CD1c-positive myeloid dendritic cell (primary cell): ENCODE measurements at regions not wholly inside any gene's neighbourhood (a gene's known extent, or its start where the extent isn't known, plus 50 kb on each side); places are given as distances from the start of the nearest gene placed in this dataset.
A peak's percentile ranks its signal among the peaks of the same experiment; 100 is the strongest.

Source experiments
- DNase-seq: peaks from one replicate; pipeline ENCODE4 v3.0.0-alpha.2; 2016; ENCODE audit errors: extremely low spot score

- DNase-seq: no peak
These were observed 155.8 kb upstream of the GSE1 start for GRCh38 chr16:85457366-85457765.

GRCh38 chr16:85458968-85459367 lies 154.2 kb upstream of the GSE1 start:
- DNase-seq: no peak

GRCh38 chr16:85459529-85460251 lies 153.4 kb upstream of the GSE1 start:
- DNase-seq: no peak

- no peak for DNase-seq
These were observed 152.7 kb upstream of the GSE1 start for GRCh38 chr16:85460252-85461021.

- DNase-seq: peak; percentile 6
These were observed 151.9 kb upstream of the GSE1 start for GRCh38 chr16:85461022-85461813.

GRCh38 chr16:85461814-85462713 lies 151.1 kb upstream of the GSE1 start:
- peak; percentile 4 for DNase-seq

GRCh38 chr16:85462714-85463611 lies 150.2 kb upstream of the GSE1 start:
- DNase-seq: peak; percentile 1

GRCh38 chr16:85463672-85464382 lies 149.3 kb upstream of the GSE1 start:
- no peak for DNase-seq

GRCh38 chr16:85464383-85465305 lies 148.5 kb upstream of the GSE1 start:
- no peak for DNase-seq

GRCh38 chr16:85465328-85466303 lies 147.5 kb upstream of the GSE1 start:
- DNase-seq: no peak

GRCh38 chr16:85466304-85466700 lies 146.8 kb upstream of the GSE1 start:
- DNase-seq: no peak

- no peak for DNase-seq
These were observed 146.1 kb upstream of the GSE1 start for GRCh38 chr16:85466989-85467388.

- no peak for DNase-seq
These were observed 143.1 kb upstream of the GSE1 start for GRCh38 chr16:85469929-85470590.

GRCh38 chr16:85470873-85471272 lies 142.2 kb upstream of the GSE1 start:
- no peak for DNase-seq

- no peak for DNase-seq
These were observed 141.4 kb upstream of the GSE1 start for GRCh38 chr16:85471469-85472431.

- DNase-seq: no peak
These were observed 140.6 kb upstream of the GSE1 start for GRCh38 chr16:85472514-85472913.
